ENCODE measurements at regions not wholly inside any gene's neighbourhood (a gene's known extent, or its start where the extent isn't known, plus 50 kb on each side); places are given as distances from the start of the nearest gene placed in this dataset.

DNA sequence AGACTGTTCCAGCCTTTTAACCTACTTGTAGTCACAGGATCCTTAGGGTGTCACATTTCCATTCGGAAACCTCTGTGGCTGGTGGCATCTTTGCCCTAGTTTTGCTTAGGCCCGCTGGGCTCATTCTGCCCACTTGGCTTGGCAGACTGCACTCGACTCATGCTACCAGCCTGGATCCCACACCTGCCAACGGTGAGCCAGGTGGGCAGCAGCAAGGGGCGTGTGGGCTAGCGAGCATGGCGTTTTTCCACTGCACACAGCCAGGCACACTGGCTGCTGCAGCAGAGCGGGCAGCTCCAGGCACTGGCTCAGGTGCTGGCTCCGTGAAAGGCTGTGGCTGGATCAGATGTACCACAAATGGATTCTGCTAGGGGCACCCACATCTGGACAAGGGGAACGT, 838.2 kb downstream of the SLITRK6 start:
- no peaks in the 10 kb centered on the region for H3K36me3 ChIP-seq (ENCODE audit: control insufficient read depth, insufficient read depth, low read length)
- H3K56ac ChIP-seq (ENCODE audit: extremely low read depth, insufficient read depth, low read length) = no peak overlapping the region
- DNase-seq = no peak
- H3K9me1 ChIP-seq (ENCODE audit: insufficient read depth, low read length) = no peaks in the 10 kb centered on the region
- no peaks in the 10 kb centered on the region for H3K27me3 ChIP-seq (ENCODE audit: control insufficient read depth, insufficient read depth, low read length)
- no peak overlapping the region for H2BK5ac ChIP-seq (ENCODE audit: low read depth, low read length, poor library complexity, severe bottlenecking)
- 93% methylated on average over 7 of the region's 10 CpGs; no CpG with 5 or more reads in 1 of the 2 experiments for WGBS, 2 experiments (ENCODE audit: extremely low coverage in 2 of 2, insufficient read length in 1 of 2)
- no peak overlapping the region for H3K4ac ChIP-seq (ENCODE audit: low read depth, low read length)
- dilution Hi-C loops (cut with HindIII; ENCODE audit: low sequenced_read_pairs, unreplicated experiment) (no loop called here), intact Hi-C loops (cut with micrococcal nuclease) (no loop called here), in situ Hi-C loops (cut with MboI; ENCODE audit: low sequenced_read_pairs) (no loop called here)
- H3K23ac ChIP-seq (ENCODE audit: low read depth, low read length) = no peak overlapping the region
- no peak overlapping the region for H4K5ac ChIP-seq (ENCODE audit: low read depth, low read length)
- H4K91ac ChIP-seq (ENCODE audit: insufficient read depth, low read depth, low read length) = no peak overlapping the region
- H3K9ac ChIP-seq (ENCODE audit: low read depth, low read length) = no peak overlapping the region
- no peak overlapping the region for H3K18ac ChIP-seq (ENCODE audit: low read depth, low read length)
- H2AK5ac ChIP-seq (ENCODE audit: low read depth, low read length) = no peak overlapping the region
- POLR2A ChIA-PET (ENCODE audit: unreplicated experiment) = no interaction called here
- ATAC-seq (ENCODE audit: low read depth) = no peak
- no peaks in the 10 kb centered on the region for H3K4me1 ChIP-seq (ENCODE audit: control insufficient read depth, insufficient read depth, low read length)
- H2BK20ac ChIP-seq (ENCODE audit: low read depth, low read length) = no peak overlapping the region
- no peak overlapping the region for H3K4me2 ChIP-seq (ENCODE audit: low read depth, low read length)
- H4K8ac ChIP-seq (ENCODE audit: low read depth in 2 of 2, low read length in 2 of 2) = no peak overlapping the region
- H3K14ac ChIP-seq (replicated peaks; ENCODE audit: low read depth, low read length) = no peak overlapping the region
- no peak for TF ChIP-seq RFX5 (IDR thresholded peaks at IDR 0.05; ENCODE audit: low read depth, low read length)
- TF ChIP-seq BHLHE40 (IDR thresholded peaks at IDR 0.05; ENCODE audit: low read depth, low read length) = no peak
- no peak for TF ChIP-seq ELK1 (IDR thresholded peaks at IDR 0.05; ENCODE audit: borderline replicate concordance, low read depth, low read length)
- no peaks in the 10 kb centered on the region for H3K79me1 ChIP-seq (ENCODE audit: low read depth in 1 of 2, low read length in 2 of 2)
- BruUV-seq (replicated peaks) = no TSS peak
- H3K27ac ChIP-seq (ENCODE audit: insufficient read depth, low read length) = no peak overlapping the region
- no peaks in the 10 kb centered on the region for H3K9me3 ChIP-seq (ENCODE audit: control insufficient read depth, insufficient read depth, low read length)
- H3K4me3 ChIP-seq (ENCODE audit: insufficient read depth, low read depth, low read length) = no peak overlapping the region
- no peaks in the 10 kb centered on the region for H4K20me1 ChIP-seq (ENCODE audit: insufficient read depth, low read length)
- CTCF ChIA-PET = no interaction called here
- H2BK120ac ChIP-seq (ENCODE audit: low read depth, low read length) = no peak overlapping the region
- no peak overlapping the region for H2BK15ac ChIP-seq (ENCODE audit: low read depth, low read length)
- H2AFZ ChIP-seq (replicated peaks; ENCODE audit: low read length, poor library complexity) = no peak overlapping the region
- H2AK9ac ChIP-seq (replicated peaks; ENCODE audit: low read depth, low read length, poor library complexity) = no peak overlapping the region

Data from IMR-90 (cell line).